ENCODE measurements at regions not wholly inside any gene's neighbourhood (a gene's known extent, or its start where the extent isn't known, plus 50 kb on each side); places are given as distances from the start of the nearest gene placed in this dataset.
"Not testable (repeated sequence)": the region's sequence is repeated elsewhere in the genome, so short reads cannot be mapped to it uniquely, and the experiment has no call there.

- DNase-seq, result no peak
These were observed 58.3 kb downstream of the C11orf87 start for GRCh38 chr11:109480251-109480650.

DNA sequence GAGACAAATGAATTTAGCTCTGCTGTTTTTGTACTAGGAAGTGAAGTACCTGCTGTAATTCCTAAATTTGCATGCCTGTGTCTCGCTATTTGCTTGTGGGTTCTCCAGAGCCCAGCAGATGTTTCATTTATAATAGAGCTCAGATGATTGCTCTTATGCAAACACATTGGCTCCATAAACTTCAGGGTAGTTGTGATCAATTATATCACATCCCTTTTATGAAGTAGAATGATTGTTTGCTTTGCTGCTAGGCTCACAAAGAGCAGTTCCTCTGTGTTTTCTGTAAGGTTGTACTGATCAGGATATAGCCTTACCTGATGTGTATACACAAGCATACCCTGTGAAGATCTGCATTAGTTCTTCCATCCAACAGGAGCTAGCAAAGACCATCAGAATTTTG, 64.1 kb downstream of the C11orf87 start:
- DNase-seq, result no peak

DNA sequence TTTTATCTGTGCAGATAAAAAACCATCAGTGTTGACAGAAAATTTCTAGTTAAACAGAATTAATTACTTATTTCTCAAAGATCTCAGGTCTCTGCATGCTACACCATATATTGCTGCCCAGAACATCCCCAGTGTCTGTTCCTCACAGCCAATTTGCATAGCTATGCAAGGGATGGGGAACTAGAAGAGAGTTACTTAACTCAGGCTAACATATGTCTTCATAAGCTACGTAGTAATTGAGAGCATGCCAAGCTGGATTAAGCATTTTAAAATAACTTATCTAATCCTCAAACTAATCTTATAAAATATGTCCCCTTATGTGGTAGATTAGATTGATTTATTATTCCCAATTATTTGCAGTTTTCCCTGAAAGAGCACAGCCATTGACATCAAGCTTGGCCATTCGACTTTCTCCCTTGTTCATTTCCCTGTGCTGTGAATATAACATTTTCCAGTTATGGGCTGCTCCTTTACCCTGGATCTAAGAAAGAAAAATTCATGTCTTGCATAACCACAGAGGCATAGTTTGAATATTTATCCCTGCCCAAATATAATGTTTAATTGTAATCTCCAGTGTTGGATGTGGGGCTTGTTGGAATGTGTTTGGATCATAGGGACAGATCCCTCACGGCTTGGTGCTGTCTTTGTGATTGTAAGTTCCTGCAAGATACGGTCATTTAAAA, 69.1 kb downstream of the C11orf87 start:
- DNase-seq, result no peak

GRCh38 chr11:109506115-109506514, 84.1 kb downstream of the C11orf87 start:
- no peak for DNase-seq

DNA sequence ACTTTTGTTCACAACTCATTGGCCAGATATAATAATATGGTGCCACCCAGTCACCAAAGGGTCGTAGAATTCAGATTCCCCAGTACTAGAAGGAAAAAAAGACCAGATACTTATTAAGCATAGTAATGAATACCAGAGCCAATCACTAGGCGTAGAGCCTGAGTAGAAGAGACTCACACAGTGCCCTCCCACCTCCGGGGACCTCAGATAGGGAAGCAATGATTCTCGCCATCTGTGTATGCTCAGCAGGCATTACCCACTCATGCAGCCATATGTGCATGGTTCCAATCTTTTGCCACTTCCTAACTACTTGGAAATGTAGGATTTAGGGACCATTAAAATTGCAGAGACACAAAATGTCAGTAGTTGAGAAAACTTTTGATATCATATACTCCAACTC, 85.3 kb downstream of the C11orf87 start:
- DNase-seq, result no peak

DNA sequence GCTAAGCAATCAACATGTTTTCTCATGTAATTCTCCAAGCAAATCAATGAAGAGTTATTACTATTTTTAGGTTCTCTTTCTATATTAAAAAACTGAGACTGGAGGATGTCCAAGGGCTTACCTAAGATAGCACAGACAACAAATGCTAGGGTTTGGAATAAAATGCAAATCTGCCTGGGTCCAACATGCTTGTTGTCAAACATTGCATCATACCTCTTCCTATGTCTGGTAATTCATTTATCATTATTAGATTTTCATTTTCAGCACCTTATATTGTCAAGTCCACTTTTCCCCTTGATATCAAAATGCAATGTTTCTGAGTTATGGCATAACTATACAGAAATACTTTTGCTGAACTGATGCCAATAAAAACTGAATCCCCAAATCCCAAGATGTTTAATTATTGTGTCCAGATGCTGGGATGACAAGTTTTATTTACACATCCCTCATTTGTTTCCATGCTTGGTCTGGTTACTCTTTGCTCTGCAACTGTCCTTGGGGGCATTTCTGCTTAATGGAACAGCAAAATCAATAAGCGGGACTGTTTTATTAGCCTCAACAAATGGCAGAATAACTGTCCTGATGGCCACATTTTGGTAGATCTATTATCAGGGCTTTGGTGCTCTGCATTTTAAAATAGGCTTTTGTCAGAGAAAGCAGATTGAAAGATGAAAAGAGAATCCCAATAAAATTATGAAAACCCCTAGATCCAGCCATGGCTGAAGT, 86.0 kb downstream of the C11orf87 start:
- no peak for DNase-seq

DNA sequence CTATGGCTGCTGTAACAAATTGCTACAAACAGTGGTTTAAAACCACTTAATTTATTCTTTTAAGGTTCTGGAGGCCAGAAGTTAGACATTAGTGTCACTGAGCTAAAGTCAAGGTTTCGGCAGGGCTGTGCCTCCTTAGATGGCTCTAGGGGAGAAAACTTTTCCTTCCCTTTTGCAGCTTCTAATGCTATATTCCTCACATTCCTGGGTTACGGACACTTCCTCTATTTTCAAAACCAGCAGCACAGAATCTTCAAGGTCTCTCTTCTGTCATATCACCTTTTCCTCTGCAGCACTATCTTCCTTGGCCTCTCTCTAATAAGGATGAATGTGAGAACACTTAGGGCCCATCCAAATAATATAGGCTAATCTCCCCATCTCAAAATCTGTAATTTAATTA, 87.0 kb downstream of the C11orf87 start:
- no peak for DNase-seq

DNA sequence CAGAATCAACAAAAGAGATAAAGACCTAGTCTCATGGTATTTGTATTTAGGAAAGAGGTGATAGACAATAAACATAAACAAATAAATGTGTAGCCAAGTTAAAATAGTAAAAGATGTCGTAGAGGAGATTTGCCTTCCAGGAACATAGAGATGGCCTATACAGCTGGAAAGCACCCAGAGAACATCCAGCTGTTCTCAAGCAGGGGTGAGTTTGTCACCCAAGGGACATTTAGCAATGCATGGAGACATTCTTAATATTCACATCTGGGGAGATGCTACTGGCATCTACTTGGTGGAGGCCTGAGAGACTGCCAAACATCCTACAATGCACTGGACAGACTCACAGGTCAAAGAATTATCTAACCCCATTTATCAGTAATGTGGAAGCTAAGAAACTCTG, 88.3 kb downstream of the C11orf87 start:
- no peak for DNase-seq

- DNase-seq, result no peak
These were observed 89.6 kb downstream of the C11orf87 start for GRCh38 chr11:109511598-109511997.

- DNase-seq, result no peak
These were observed 90.3 kb downstream of the C11orf87 start for GRCh38 chr11:109512249-109512648.

DNA sequence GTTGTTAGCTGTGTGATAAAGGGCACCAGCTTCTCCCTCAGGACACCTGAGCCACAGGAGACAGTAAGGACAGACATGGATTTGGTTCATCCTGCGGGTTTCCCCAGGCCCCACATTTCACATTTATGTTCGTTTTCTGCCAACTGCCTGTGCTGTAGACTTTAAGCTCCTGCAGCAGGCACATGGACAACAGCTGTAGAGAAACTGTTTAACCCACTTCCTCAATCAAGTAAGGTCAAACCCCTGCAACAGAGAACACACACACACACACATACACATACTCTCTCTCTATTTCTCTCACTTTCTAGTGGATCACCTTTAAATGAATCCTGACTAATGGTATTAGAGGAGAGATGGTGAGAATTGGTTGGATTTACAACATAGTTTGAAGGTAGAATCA, 90.7 kb downstream of the C11orf87 start:
- no peak for DNase-seq

DNA sequence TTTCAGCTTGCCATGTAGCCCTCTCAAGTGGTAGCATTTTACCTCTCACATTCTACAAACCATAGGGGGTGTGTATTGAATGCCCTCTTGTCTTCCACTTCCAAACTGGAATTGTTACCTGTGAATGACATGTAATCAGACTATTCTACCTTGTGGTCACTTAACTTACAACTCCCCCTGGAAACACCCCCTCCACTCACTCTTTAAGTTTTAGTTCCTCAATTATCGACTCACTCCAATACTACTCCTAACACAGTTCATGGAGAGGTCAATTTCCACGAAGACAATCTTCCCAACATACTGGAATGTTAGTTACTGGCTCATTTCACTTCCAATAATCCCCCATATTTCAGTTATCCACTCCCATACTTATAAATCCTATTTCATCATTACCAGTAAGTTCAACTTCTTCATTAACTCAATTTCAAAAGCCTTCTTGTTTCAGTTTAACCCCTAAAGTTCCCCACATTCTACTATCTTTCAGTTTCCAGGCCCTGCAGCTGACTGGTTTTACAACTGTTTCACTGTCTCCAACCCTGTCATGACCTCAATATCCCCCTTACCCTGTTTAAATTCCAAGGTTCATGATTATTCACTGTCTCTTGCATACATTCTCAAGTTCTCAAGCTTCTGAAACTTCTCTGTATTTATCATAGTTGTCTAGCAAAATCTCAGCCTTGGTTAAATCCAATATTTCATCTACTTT, 92.5 kb downstream of the C11orf87 start:
- DNase-seq, result no peak

GRCh38 chr11:109519253-109519652, 97.3 kb downstream of the C11orf87 start:
- DNase-seq, result no peak

DNA sequence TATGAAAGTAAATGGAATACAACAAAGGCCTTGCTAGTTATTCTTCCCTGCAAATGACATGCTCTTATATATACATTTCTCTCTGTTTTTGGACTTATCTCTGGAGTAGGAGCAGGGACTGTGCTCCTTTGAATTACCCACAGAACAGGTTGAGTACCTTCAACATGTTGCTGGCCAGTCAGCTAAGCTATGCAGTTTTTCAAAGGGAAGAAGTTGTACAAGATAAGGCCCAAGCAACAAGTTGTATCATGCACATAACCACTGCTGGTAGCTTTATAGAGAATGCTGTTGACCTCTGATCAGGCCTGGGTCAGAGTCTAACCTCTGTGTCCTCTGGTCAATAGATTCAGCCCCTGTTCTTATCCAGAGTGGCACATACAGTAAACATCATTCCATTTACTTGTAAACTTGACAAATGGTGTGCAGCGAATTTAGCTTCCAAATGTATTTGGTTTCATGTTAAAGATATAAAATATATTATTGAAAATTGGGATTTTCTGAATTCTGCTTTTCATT, 99.6 kb downstream of the C11orf87 start:
- no peak for DNase-seq

DNA sequence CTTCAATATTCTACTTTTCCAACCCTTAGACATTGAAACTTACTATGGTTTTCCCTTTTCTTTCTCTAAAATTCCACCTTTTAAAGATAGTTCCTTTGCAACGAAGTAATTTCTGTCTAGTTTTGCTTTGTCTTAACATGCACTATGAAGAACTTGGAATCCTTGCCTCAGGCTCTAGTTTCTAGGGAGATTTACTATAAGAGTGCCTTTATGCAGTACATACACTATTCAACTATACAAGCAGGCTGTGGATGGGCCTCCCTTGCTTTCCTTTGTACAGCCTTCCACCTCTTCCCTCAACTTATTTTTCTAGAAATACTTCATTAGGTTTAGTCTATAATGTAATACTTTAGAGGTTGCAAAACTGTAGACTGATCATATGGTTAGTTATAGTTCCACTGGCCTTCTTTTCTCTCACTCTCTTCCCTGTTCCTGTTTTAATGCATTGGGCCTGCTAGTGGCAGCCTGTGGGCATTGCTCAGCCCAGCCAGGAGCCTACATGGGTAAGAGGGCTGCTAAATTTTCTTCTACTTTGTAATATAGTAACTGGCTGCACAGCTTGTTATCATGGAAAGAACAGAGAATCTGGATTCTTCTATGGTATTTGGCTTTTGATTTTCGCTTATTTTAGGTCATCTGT, 100.2 kb downstream of the C11orf87 start:
- no peak for DNase-seq

- DNase-seq, result not testable (repeated sequence)
These were observed 103.6 kb downstream of the C11orf87 start for GRCh38 chr11:109525636-109526035.

- no peak for DNase-seq
These were observed 104.1 kb downstream of the C11orf87 start for GRCh38 chr11:109526061-109526460.

- DNase-seq, result no peak
These were observed 104.9 kb downstream of the C11orf87 start for GRCh38 chr11:109526931-109527330.

GRCh38 chr11:109527496-109527895, 105.5 kb downstream of the C11orf87 start:
- DNase-seq, result no peak

- no peak for DNase-seq
These were observed 125.5 kb downstream of the C11orf87 start for GRCh38 chr11:109547356-109548027.

- no peak for DNase-seq
These were observed 130.4 kb downstream of the C11orf87 start for GRCh38 chr11:109552376-109552775.

- DNase-seq, result no peak
These were observed 131.3 kb downstream of the C11orf87 start for GRCh38 chr11:109553284-109553683.

DNA sequence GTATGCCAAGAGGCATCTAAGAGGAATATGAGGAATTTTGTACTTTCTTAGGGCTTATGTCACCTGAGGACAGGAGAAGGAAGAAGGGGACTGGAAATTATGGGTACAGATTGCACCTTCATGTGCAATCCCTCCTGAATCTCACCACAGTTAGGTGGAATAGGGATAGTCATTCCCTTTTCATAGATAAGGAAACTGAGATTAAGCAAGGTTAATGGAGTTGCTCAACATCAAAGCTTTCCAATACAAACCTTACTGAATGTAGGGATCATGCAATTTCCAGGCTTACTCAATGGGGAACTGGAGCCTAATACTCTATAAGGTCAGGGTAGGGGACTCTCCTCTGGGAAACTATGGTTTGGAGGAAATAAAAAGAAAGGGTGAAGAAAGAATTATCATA, 133.0 kb downstream of the C11orf87 start:
- DNase-seq, result no peak
